Neutrophil (primary cell): ENCODE measurements at regions not wholly inside any gene's neighbourhood (a gene's known extent, or its start where the extent isn't known, plus 50 kb on each side); places are given as distances from the start of the nearest gene placed in this dataset.

ENCODE experiments used
- H3K27ac ChIP-seq: fragments of 200-600 bp; sonication (generic); 2 replicates; pipeline ENCODE4 v1.5.1; 2016; ENCODE audit warnings: mild to moderate bottlenecking, moderate library complexity
- H3K27me3 ChIP-seq: fragments of 200-600 bp; sonication (generic); 2 replicates; pipeline ENCODE4 v1.6.0; 2016; ENCODE audit warnings: mild to moderate bottlenecking
- H3K36me3 ChIP-seq: fragments of 200-600 bp; sonication (generic); 2 replicates; pipeline ENCODE4 v1.5.1; 2017
- H3K4me1 ChIP-seq, 2 experiments: fragments of 200-600 bp in 1 of 2; sonication (generic) in 1 of 2; 1 replicate in 1 of 2; 2 replicates in 1 of 2; pipeline versions ENCODE4 v1.5.1 to v1.6.1; 2013 to 2016; ENCODE audit warnings: low read depth in 1 of 2, low read length in 1 of 2, mild to moderate bottlenecking in 1 of 2, moderate library complexity in 1 of 2; ENCODE audit not compliant: control insufficient read depth in 1 of 2, insufficient read depth in 1 of 2
- H3K4me3 ChIP-seq, 2 experiments: fragments of 200-600 bp in 1 of 2; sonication (generic) in 1 of 2; 1 replicate in 1 of 2; 2 replicates in 1 of 2; pipeline ENCODE4 v1.5.1; 2013 to 2016; ENCODE audit warnings: low read depth in 1 of 2, low read length in 1 of 2, mild to moderate bottlenecking in 1 of 2, moderate library complexity in 1 of 2
- H3K9me3 ChIP-seq: fragments of 200-600 bp; sonication (generic); 2 replicates; pipeline ENCODE4 v1.5.1; 2016
- TF ChIP-seq, protein P1 (sequence below): fragments of 200-600 bp; sonication (generic); IDR thresholded peaks from 2 replicates; pipeline ENCODE4 v1.5.1; 2016; ENCODE audit warnings: antibody characterized with exemption

DNA sequence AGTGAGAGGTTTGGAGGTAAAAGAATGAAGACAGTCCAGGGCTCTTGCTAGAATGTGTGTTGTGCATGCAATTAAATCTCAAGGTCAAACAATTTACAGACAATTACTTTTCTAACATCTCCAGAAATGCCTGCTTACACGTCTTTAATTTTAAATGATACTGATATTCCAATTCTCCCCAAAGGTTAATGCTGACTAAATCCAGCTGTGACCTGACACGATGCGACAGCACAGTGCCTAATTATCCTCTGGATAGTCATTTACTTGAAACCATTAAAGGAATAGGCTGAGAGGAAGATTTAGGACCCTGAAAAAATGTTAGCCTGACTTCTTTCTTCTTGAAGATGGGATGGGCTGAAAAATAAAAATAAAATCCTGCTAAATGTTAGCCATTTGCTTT is 178.2 kb upstream of the MMS22L start:
- TF ChIP-seq, protein P1, sequence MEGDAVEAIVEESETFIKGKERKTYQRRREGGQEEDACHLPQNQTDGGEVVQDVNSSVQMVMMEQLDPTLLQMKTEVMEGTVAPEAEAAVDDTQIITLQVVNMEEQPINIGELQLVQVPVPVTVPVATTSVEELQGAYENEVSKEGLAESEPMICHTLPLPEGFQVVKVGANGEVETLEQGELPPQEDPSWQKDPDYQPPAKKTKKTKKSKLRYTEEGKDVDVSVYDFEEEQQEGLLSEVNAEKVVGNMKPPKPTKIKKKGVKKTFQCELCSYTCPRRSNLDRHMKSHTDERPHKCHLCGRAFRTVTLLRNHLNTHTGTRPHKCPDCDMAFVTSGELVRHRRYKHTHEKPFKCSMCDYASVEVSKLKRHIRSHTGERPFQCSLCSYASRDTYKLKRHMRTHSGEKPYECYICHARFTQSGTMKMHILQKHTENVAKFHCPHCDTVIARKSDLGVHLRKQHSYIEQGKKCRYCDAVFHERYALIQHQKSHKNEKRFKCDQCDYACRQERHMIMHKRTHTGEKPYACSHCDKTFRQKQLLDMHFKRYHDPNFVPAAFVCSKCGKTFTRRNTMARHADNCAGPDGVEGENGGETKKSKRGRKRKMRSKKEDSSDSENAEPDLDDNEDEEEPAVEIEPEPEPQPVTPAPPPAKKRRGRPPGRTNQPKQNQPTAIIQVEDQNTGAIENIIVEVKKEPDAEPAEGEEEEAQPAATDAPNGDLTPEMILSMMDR: no peak
- Histone ChIP-seq H3K4me1 (no peaks in the 10 kb centered on the region), H3K4me3 (no peak overlapping the region), H3K36me3 (no peaks in the 10 kb centered on the region), H3K27me3 (no peaks in the 10 kb centered on the region), H3K9me3 (no peaks in the 10 kb centered on the region), H3K27ac (no peak overlapping the region)

DNA sequence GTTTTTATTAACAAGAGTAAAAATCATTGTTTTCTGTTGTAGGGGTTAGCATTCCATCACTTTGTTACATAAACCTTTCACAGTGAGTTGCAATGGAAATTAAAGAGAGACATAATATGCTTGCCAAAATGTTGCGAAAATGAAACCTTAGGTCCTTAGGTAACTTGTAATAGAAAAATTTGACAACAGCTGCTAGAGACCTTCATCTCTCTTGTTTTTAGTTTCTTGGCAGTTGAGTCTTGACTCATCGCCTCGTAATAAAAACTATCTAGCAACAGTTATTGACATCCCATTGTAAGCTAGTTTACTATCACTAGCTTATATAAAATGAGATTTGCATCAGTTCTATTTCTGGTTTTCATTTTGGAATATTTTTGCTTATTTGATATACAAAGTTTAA is 179.0 kb upstream of the MMS22L start:
- Histone ChIP-seq H3K36me3 (no peaks in the 10 kb centered on the region), H3K9me3 (no peaks in the 10 kb centered on the region), H3K4me3 (no peak overlapping the region), H3K27ac (no peak overlapping the region), H3K27me3 (no peaks in the 10 kb centered on the region), H3K4me1 (no peaks in the 10 kb centered on the region)
- TF ChIP-seq, protein P1: no peak

DNA sequence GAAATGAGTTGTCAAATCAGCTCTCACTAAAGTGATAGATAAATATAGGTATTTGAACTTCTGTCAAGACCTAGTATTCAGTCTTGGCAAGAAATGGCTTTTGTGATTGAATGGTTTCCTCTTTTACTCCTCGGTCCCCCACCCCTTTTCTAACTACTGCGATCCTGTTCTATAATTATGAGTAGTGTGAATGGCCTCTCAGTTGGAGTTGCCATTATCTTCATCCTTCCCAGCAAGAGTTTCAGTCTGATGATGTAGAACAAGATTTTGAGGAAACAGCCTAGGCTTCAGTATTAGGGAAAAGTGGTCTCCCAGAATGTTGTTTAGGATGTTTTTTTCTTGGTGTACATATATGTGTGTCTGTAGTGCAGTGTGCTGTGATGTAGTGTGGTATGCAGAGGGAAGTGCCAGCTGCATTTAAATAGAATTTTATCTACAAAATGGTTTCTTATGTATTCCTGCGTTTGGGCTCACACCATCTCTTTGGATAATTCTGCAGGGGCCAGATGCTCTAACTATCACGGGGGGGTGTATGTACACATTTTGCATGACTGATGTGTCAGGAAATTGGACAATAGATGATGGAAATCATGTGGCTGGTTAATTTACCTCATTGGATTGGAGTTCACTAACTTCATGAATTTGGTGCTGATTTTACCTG is 180.1 kb upstream of the MMS22L start:
- H3K9me3 ChIP-seq: no peaks in the 10 kb centered on the region
- TF ChIP-seq, protein P1: no peak
- H3K36me3 ChIP-seq: no peaks in the 10 kb centered on the region
- H3K4me3 ChIP-seq: no peak overlapping the region
- no peak overlapping the region for H3K27ac ChIP-seq
- H3K27me3 ChIP-seq: no peaks in the 10 kb centered on the region
- H3K4me1 ChIP-seq: no peaks in the 10 kb centered on the region

DNA sequence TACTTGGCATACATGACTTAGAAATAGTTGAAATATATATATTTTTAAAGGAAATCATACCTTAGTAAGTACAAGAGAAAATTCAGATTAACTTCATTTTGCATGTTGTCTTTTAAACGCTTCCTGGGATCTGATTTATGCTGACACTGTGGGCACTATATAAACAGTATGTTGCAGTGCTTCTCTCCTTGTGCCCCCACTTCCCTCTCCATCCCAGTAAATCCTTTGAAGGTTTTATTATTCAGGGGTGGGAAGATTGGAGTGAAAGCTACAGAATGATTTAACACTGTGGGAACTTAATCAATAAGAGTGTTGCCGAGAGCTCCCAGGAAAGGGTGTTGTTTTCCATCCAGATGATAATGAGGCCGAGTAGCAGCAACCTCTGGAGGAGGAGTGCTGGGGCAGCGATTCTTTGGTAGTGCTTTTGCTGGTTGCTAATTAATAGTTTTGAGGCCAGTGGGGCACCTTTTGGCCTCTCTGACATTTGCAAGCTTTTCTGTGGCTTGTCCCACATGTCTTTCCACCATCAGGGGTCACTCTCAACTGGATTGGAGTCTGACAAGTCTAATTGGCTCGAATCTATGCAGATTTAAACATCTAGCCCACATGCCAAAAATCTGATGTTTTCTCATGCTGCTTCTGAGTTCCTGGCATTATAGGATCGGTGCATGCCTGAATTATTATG is 183.0 kb upstream of the MMS22L start:
- H3K4me3 ChIP-seq: no peak overlapping the region
- no peaks in the 10 kb centered on the region for H3K9me3 ChIP-seq
- no peaks in the 10 kb centered on the region for H3K27me3 ChIP-seq
- no peaks in the 10 kb centered on the region for H3K36me3 ChIP-seq
- no peaks in the 10 kb centered on the region for H3K4me1 ChIP-seq
- TF ChIP-seq, protein P1: no peak
- no peak overlapping the region for H3K27ac ChIP-seq

DNA sequence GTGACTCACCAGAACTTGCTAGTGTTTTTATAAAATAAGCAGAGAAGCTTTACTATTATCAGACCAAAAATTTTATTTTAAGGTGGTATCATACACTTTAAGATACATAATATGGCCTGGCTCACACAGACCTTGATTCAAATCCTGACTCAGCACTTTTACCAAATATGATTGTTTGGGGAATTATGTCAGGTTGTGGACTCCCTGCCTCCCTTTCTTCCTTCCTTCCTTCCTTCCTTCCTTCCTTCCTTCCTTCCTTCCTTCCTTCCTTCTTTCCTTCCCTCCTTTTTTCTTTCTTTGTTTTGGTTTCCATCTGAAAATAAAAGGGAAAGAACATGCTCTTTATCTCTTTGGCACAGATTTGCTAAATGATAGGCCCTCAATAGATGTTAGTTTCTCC is 186.0 kb upstream of the MMS22L start:
- Histone ChIP-seq H3K9me3 (no peaks in the 10 kb centered on the region), H3K36me3 (no peaks in the 10 kb centered on the region), H3K4me1 (no peaks in the 10 kb centered on the region), H3K27ac (no peak overlapping the region), H3K27me3 (no peaks in the 10 kb centered on the region), H3K4me3 (no peak overlapping the region)
- TF ChIP-seq, protein P1: no peak
